Esophagus muscularis mucosa (tissue), 4 donors: ENCODE measurements at regions not wholly inside any gene's neighbourhood (a gene's known extent, or its start where the extent isn't known, plus 50 kb on each side); places are given as distances from the start of the nearest gene placed in this dataset.

Source experiments
- CTCF ChIP-seq, 3 experiments: fragments of 200-600 bp in 2 of 3; fragments of 450-650 bp in 1 of 3; sonication (generic) in 2 of 3; IDR thresholded peaks; one replicate each; pipeline ENCODE4 v1.5.1; 2017 to 2019; ENCODE audit warnings: antibody characterized with exemption in 3 of 3, mild to moderate bottlenecking in 2 of 3, moderate library complexity in 1 of 3
- EP300 ChIP-seq: sonication (generic); formaldehyde crosslinking; IDR thresholded peaks from one replicate; pipeline ENCODE4 v1.6.1; 2017; ENCODE audit warnings: antibody characterized with exemption
- POLR2A ChIP-seq: fragments of 450-650 bp; IDR thresholded peaks from one replicate; pipeline ENCODE4 v1.6.1; 2017; ENCODE audit warnings: antibody characterized with exemption, moderate library complexity, mild to moderate bottlenecking, low read depth
- POLR2AphosphoS5 ChIP-seq, 2 donors: sonication (generic); formaldehyde crosslinking; IDR thresholded peaks; one replicate each; pipeline ENCODE4 v1.6.1; 2017; ENCODE audit warnings: antibody characterized with exemption in 2 of 2

GRCh38 chr14:34310724-34311123, 151.3 kb downstream of the SPTSSA start:
- TF ChIP-seq CTCF (IDR thresholded peaks at IDR 0.05): no peak
- no peak for TF ChIP-seq EP300
- no peak for TF ChIP-seq POLR2A
- TF ChIP-seq POLR2AphosphoS5 (IDR thresholded peaks at IDR 0.05): no peak
